GM12878 (cell line): ENCODE measurements at regions not wholly inside any gene's neighbourhood (a gene's known extent, or its start where the extent isn't known, plus 50 kb on each side); places are given as distances from the start of the nearest gene placed in this dataset.

Source experiments
- CREB1 ChIP-seq: IDR thresholded peaks from 2 replicates; pipeline ENCODE4 v1.6.1; 2012; ENCODE audit warnings: low read depth, mild to moderate bottlenecking, inconsistent platforms
- MTA2 ChIP-seq: fragments of 450-650 bp; IDR thresholded peaks from 2 replicates; pipeline ENCODE4 v1.6.1; 2016; ENCODE audit warnings: low read depth, mild to moderate bottlenecking, moderate library complexity
- RB1 ChIP-seq: fragments of 450-650 bp; formaldehyde crosslinking; IDR thresholded peaks from 2 replicates; pipeline ENCODE4 v1.6.1; 2017; ENCODE audit warnings: mild to moderate bottlenecking, borderline replicate concordance
- RFX5 ChIP-seq: IDR thresholded peaks from 2 replicates; pipeline ENCODE4 v1.6.1; 2011; ENCODE audit warnings: low read depth, low read length, improper control_type of control experiment
- SIX5 ChIP-seq: IDR thresholded peaks from 2 replicates; pipeline ENCODE4 v1.6.1; 2011; ENCODE audit warnings: mild to moderate bottlenecking, low read depth, low read length, moderate library complexity; ENCODE audit not compliant: severe bottlenecking
- SMARCA5 ChIP-seq: fragments of 450-650 bp; IDR thresholded peaks from 2 replicates; pipeline ENCODE4 v1.6.1; 2017; ENCODE audit warnings: mild to moderate bottlenecking
- SMC3 ChIP-seq: IDR thresholded peaks from 2 replicates; pipeline ENCODE4 v1.6.1; 2011; ENCODE audit warnings: low read length, improper control_type of control experiment, borderline replicate concordance
- TF ChIP-seq, protein P1 (sequence below): fragments of 450-650 bp; formaldehyde crosslinking; IDR thresholded peaks from 2 replicates; pipeline ENCODE4 v1.4.0; 2022; ENCODE audit warnings: mild to moderate bottlenecking, moderate library complexity
- TF ChIP-seq, protein P2 (sequence below): fragments of 450-650 bp; IDR thresholded peaks from 2 replicates; pipeline ENCODE4 v1.6.1; 2017; ENCODE audit warnings: borderline replicate concordance
- TF ChIP-seq, protein P3 (sequence below): IDR thresholded peaks from 2 replicates; pipeline ENCODE4 v1.6.1; 2011; ENCODE audit warnings: low read depth, mild to moderate bottlenecking, low read length, moderate library complexity, borderline replicate concordance; ENCODE audit errors: extremely low read depth

DNA sequence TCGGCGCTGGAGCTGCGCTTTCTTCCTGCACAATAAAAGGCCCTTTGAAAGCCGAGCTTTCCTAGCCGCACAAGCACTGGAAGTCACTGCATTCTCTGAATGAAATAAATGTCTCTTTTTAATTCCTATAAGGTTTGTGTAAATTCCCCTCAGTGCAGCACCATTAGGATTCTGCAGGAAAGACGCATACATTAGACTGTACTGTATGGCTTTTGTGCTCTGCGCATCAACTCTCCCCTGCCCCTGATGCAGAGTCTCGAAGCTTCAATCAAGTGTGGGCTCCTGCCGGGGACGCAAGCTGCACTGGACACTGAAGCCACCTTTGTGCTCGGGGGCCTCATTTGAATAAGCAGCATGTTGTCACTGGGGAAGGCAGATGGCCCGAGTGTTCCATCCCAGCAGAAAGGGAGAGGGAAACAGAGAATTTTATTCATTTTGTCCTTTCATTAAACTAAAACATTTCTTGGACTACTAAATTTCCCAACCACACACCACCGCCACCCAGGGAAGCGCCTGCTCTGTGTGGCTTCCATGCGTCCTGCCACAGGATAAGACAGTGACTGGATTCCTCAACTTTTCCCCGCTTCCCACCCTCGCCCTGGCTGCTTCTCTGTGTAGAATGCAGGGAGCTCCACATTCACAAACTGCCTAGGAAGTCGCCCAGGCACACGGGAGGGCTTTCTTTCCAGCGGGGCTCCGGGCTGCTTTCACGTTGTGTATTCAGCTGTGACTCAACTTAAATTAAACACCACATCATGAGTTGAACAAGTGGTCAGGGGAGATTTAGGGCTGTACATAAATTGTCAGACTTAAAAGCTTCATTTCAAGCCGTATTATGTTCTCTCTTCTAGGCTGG, 635.4 kb downstream of the IRX1 start (continued):
- TF ChIP-seq RFX5 (no peak), CREB1 (no peak), SIX5 (no peak), MTA2 (no peak), RB1 (no peak), SMARCA5 (no peak), SMC3 (no peak)
- TF ChIP-seq, protein P1, sequence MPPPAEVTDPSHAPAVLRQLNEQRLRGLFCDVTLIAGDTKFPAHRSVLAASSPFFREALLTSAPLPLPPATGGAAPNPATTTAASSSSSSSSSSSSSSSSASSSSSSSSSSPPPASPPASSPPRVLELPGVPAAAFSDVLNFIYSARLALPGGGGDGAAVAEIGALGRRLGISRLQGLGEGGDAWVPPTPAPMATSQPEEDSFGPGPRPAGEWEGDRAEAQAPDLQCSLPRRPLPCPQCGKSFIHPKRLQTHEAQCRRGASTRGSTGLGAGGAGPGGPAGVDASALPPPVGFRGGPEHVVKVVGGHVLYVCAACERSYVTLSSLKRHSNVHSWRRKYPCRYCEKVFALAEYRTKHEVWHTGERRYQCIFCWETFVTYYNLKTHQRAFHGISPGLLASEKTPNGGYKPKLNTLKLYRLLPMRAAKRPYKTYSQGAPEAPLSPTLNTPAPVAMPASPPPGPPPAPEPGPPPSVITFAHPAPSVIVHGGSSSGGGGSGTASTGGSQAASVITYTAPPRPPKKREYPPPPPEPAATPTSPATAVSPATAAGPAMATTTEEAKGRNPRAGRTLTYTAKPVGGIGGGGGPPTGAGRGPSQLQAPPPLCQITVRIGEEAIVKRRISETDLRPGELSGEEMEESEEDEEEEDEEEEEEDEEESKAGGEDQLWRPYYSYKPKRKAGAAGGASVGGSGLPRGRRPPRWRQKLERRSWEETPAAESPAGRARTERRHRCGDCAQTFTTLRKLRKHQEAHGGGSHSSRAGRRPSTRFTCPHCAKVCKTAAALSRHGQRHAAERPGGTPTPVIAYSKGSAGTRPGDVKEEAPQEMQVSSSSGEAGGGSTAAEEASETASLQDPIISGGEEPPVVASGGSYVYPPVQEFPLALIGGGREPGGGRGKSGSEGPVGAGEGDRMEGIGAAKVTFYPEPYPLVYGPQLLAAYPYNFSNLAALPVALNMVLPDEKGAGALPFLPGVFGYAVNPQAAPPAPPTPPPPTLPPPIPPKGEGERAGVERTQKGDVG (CRISPR knock-in tag): no peak
- TF ChIP-seq, protein P2, sequence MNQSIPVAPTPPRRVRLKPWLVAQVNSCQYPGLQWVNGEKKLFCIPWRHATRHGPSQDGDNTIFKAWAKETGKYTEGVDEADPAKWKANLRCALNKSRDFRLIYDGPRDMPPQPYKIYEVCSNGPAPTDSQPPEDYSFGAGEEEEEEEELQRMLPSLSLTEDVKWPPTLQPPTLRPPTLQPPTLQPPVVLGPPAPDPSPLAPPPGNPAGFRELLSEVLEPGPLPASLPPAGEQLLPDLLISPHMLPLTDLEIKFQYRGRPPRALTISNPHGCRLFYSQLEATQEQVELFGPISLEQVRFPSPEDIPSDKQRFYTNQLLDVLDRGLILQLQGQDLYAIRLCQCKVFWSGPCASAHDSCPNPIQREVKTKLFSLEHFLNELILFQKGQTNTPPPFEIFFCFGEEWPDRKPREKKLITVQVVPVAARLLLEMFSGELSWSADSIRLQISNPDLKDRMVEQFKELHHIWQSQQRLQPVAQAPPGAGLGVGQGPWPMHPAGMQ: no peak
- TF ChIP-seq, protein P3, sequence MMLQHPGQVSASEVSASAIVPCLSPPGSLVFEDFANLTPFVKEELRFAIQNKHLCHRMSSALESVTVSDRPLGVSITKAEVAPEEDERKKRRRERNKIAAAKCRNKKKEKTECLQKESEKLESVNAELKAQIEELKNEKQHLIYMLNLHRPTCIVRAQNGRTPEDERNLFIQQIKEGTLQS: no peak
